ENCODE measurements at regions not wholly inside any gene's neighbourhood (a gene's known extent, or its start where the extent isn't known, plus 50 kb on each side); places are given as distances from the start of the nearest gene placed in this dataset.

GRCh38 chr7:145916776-145917175 is 199.8 kb upstream of the CNTNAP2 start:
- Histone ChIP-seq H3K27me3 (ENCODE audit: insufficient read depth, low read length) (no peaks in the 10 kb centered on the region), H3K79me2 (ENCODE audit: insufficient read depth, low read length) (no peaks in the 10 kb centered on the region), H3K9me2 (ENCODE audit: insufficient read depth) (no peaks in the 10 kb centered on the region), H3K4me2 (ENCODE audit: low read length) (no peak overlapping the region), H3K36me3 (ENCODE audit: control insufficient read depth in 1 of 2, insufficient read depth in 2 of 2, low read length in 2 of 2) (no peaks in the 10 kb centered on the region), H4K20me1 (ENCODE audit: insufficient read depth) (no peaks in the 10 kb centered on the region), H3K4me1 (ENCODE audit: control insufficient read depth in 1 of 2, insufficient read depth in 2 of 2, low read length in 2 of 2) (no peaks in the 10 kb centered on the region), H3K9me3 (ENCODE audit: control insufficient read depth in 1 of 2, insufficient read depth in 1 of 2, low read depth in 1 of 2, low read length in 2 of 2) (peaks cover 5 to 11% of the 10 kb centered on the region in 2 experiments; a peak in 2 of 4 replicates), H2AFZ (ENCODE audit: low read depth, low read length, poor library complexity, severe bottlenecking) (no peak overlapping the region), H3K4me3 (replicated peaks in 1 of 2; ENCODE audit: low read depth in 1 of 2, low read length in 2 of 2) (no peak overlapping the region), H3K27ac (ENCODE audit: low read depth, low read length) (no peak overlapping the region), H3K9ac (ENCODE audit: low read length) (no peak overlapping the region)
- DNase-seq (ENCODE audit: low read depth, low spot score) (no peak), ATAC-seq (no peak)
- intact Hi-C loops (cut with micrococcal nuclease): no loop called here
- ChIA-PET RAD21 (ENCODE audit: low non-redundant PET in 1 of 2, low total read pairs in 2 of 2, uncharacterized antibody in 2 of 2, unreplicated experiment in 2 of 2) (no interaction called here), CTCF (no interaction called here), POLR2A (no interaction called here)
- BruUV-seq (replicated peaks): no TSS peak
- TF ChIP-seq ZFX (IDR thresholded peaks at IDR 0.05): no peak
- no peak for TF ChIP-seq EGR1 (IDR thresholded peaks at IDR 0.05; ENCODE audit: low read depth)
- no peak for TF ChIP-seq EZH2phosphoT487 (IDR thresholded peaks at IDR 0.05; ENCODE audit: borderline replicate concordance)
- no peak for TF ChIP-seq ZBTB33 (IDR thresholded peaks at IDR 0.05; ENCODE audit: extremely low read depth, insufficient replicate concordance, low read length)
- no peak for TF ChIP-seq JUND (IDR thresholded peaks at IDR 0.05)
- no peak for TF ChIP-seq MAX (IDR thresholded peaks at IDR 0.05)
- TF ChIP-seq, protein P1, sequence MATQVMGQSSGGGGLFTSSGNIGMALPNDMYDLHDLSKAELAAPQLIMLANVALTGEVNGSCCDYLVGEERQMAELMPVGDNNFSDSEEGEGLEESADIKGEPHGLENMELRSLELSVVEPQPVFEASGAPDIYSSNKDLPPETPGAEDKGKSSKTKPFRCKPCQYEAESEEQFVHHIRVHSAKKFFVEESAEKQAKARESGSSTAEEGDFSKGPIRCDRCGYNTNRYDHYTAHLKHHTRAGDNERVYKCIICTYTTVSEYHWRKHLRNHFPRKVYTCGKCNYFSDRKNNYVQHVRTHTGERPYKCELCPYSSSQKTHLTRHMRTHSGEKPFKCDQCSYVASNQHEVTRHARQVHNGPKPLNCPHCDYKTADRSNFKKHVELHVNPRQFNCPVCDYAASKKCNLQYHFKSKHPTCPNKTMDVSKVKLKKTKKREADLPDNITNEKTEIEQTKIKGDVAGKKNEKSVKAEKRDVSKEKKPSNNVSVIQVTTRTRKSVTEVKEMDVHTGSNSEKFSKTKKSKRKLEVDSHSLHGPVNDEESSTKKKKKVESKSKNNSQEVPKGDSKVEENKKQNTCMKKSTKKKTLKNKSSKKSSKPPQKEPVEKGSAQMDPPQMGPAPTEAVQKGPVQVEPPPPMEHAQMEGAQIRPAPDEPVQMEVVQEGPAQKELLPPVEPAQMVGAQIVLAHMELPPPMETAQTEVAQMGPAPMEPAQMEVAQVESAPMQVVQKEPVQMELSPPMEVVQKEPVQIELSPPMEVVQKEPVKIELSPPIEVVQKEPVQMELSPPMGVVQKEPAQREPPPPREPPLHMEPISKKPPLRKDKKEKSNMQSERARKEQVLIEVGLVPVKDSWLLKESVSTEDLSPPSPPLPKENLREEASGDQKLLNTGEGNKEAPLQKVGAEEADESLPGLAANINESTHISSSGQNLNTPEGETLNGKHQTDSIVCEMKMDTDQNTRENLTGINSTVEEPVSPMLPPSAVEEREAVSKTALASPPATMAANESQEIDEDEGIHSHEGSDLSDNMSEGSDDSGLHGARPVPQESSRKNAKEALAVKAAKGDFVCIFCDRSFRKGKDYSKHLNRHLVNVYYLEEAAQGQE (IDR thresholded peaks at IDR 0.05; ENCODE audit: low read depth): no peak
- TF ChIP-seq CBX3 (IDR thresholded peaks at IDR 0.05; ENCODE audit: low read depth): no peak
- TF ChIP-seq POLR2AphosphoS5 (IDR thresholded peaks at IDR 0.05; ENCODE audit: low read depth, low read length): no peak
- no peak for TF ChIP-seq POLR2A (IDR thresholded peaks at IDR 0.05; ENCODE audit: borderline replicate concordance, extremely low read depth, insufficient read depth, insufficient read length)
- TF ChIP-seq CTCF (IDR thresholded peaks at IDR 0.05 in 2 of 3, conservative IDR thresholded peaks at IDR 0.05 in 1 of 3; ENCODE audit: borderline replicate concordance in 1 of 3, insufficient read depth in 1 of 3, low read depth in 2 of 3, low read length in 2 of 3): no peak
- no peak for TF ChIP-seq FOSL1 (IDR thresholded peaks at IDR 0.05; ENCODE audit: low read depth)
- no peak for TF ChIP-seq ATF3 (IDR thresholded peaks at IDR 0.05)
- no peak for TF ChIP-seq SIN3A (IDR thresholded peaks at IDR 0.05; ENCODE audit: low read depth)

Data from HCT116 (cell line).